ENCODE measurements at regions not wholly inside any gene's neighbourhood (a gene's known extent, or its start where the extent isn't known, plus 50 kb on each side); places are given as distances from the start of the nearest gene placed in this dataset.

GRCh38 chr2:8043295-8043694 is 638.6 kb upstream of the ID2 start:
- H3K36me3 Mint-ChIP-seq (ENCODE audit: unreplicated experiment), result no peaks in the 10 kb centered on the region
- peak; percentile 67 for DNase-seq (ENCODE audit: extremely low spot score, unreplicated experiment)
- no peak overlapping the region for H3K4me3 Mint-ChIP-seq (ENCODE audit: unreplicated experiment)
- no peak for TF ChIP-seq CTCF (IDR thresholded peaks at IDR 0.05)
- peaks cover 2% of the 10 kb centered on the region for H3K27me3 Mint-ChIP-seq (ENCODE audit: unreplicated experiment)
- H3K27ac Mint-ChIP-seq (ENCODE audit: unreplicated experiment), result no peak overlapping the region
- H3K9me3 Mint-ChIP-seq (ENCODE audit: unreplicated experiment), result no peaks in the 10 kb centered on the region
- no peaks in the 10 kb centered on the region for H3K4me1 Mint-ChIP-seq (ENCODE audit: unreplicated experiment)

DNA sequence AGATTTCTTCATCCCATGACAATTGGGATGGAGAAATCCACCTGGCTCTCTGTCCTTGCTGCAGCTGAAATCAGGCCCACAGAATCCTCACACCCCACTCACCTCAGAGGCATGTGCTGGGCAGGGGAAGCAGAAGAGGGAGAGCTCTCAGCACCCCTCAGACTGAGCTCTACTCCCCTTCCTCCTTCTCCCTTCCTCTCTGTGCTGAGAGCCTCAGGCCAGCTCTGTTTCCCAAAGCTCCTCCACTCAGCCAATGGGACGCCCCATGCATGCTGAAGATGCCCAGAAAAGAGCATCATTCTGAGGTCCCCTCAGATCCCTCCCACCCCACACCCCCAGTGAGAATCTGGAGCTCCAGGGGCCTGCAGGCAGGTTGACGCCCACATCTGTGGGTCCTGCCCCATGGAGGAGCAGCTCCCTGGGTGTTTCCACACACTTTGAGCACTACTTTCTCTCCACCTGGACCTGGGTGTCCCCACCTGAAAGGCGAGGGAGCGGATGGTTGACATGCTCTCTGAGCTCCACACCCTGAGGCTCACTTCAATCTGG is 637.7 kb upstream of the ID2 start:
- Mint-ChIP-seq H3K27me3 (ENCODE audit: unreplicated experiment) (peaks cover 2% of the 10 kb centered on the region), H3K4me3 (ENCODE audit: unreplicated experiment) (no peak overlapping the region), H3K36me3 (ENCODE audit: unreplicated experiment) (no peaks in the 10 kb centered on the region), H3K27ac (ENCODE audit: unreplicated experiment) (no peak overlapping the region), H3K9me3 (ENCODE audit: unreplicated experiment) (no peaks in the 10 kb centered on the region), H3K4me1 (ENCODE audit: unreplicated experiment) (no peaks in the 10 kb centered on the region)
- peak; percentile 57 for DNase-seq (ENCODE audit: extremely low spot score, unreplicated experiment)
- TF ChIP-seq CTCF (IDR thresholded peaks at IDR 0.05), result no peak

DNA sequence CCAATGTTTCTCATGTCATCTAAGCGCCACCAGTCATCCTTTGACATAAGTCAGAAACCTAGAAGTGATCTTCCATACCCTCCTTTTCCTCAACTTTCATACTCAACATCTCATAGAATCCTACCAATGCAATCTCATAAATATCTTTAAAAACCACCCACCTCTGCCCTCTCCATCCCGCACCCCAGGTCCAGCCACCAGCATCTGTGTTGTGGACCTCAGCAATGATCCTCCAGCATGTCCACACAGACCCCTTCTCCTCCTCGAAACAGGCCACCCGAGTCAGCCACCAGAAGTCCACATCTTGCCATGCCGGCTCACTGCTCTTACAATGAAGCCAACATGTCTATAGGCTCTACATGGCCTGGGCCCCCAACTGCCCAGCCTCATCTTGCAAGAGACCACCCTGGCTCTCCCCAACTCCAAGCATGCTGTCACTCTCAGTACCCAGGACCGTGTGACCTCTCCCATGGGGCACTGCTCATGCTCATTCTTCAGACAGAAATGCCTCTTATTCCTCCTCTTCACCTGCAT is 636.7 kb upstream of the ID2 start:
- no peak for TF ChIP-seq CTCF (IDR thresholded peaks at IDR 0.05)
- Mint-ChIP-seq H3K9me3 (ENCODE audit: unreplicated experiment) (no peaks in the 10 kb centered on the region), H3K4me1 (ENCODE audit: unreplicated experiment) (no peaks in the 10 kb centered on the region), H3K27me3 (ENCODE audit: unreplicated experiment) (peaks cover 2% of the 10 kb centered on the region), H3K27ac (ENCODE audit: unreplicated experiment) (no peak overlapping the region), H3K4me3 (ENCODE audit: unreplicated experiment) (no peak overlapping the region), H3K36me3 (ENCODE audit: unreplicated experiment) (no peaks in the 10 kb centered on the region)
- peak; percentile 77 for DNase-seq (ENCODE audit: extremely low spot score, unreplicated experiment)

DNA sequence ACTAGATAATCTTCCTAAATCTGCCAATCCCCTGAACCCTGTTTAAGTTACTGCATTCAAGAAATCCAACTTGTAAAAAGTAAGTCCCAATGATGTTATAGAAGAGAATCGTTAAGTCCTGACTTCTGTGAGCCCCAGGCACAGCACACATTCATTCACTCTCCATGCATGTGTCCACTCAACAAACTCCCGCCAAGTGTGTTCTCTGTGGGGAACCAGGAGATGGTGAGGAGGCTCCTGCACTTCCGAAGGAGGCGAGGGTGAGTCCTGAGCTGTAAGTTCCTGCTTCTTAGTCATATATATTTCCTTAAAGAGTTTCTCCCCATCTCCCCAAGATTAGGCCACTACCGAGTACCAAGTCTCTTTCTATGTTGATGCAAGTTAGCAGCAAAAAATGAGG is 635.0 kb upstream of the ID2 start:
- H3K27ac Mint-ChIP-seq (ENCODE audit: unreplicated experiment), result no peak overlapping the region
- H3K4me1 Mint-ChIP-seq (ENCODE audit: unreplicated experiment), result no peaks in the 10 kb centered on the region
- H3K4me3 Mint-ChIP-seq (ENCODE audit: unreplicated experiment), result no peak overlapping the region
- no peak for TF ChIP-seq CTCF (IDR thresholded peaks at IDR 0.05)
- H3K9me3 Mint-ChIP-seq (ENCODE audit: unreplicated experiment), result no peaks in the 10 kb centered on the region
- H3K27me3 Mint-ChIP-seq (ENCODE audit: unreplicated experiment), result peaks cover 2% of the 10 kb centered on the region
- no peak for DNase-seq (ENCODE audit: extremely low spot score, unreplicated experiment)
- no peaks in the 10 kb centered on the region for H3K36me3 Mint-ChIP-seq (ENCODE audit: unreplicated experiment)

DNA sequence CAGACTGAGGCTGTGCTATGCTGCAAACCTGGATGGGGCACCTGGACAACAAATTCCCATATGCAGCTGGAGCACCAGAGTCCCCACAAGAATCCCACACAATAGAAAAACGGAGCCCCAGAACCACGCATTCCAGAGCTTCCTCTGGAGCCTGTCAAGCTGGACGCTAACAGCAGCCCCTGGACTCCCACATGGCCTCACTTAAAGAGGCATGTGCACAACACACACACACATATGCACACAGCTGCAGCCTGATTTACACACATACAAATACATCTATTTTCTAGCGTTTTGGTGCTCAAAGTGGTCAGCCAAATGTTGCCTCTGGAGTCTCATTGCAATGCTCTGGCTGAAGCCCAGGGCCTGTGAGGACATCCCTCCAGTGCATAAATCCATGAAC is 632.7 kb upstream of the ID2 start:
- no peak for TF ChIP-seq CTCF (IDR thresholded peaks at IDR 0.05)
- H3K27me3 Mint-ChIP-seq (ENCODE audit: unreplicated experiment), result peaks cover 5% of the 10 kb centered on the region
- no peak for DNase-seq (ENCODE audit: extremely low spot score, unreplicated experiment)
- no peaks in the 10 kb centered on the region for H3K9me3 Mint-ChIP-seq (ENCODE audit: unreplicated experiment)
- no peaks in the 10 kb centered on the region for H3K36me3 Mint-ChIP-seq (ENCODE audit: unreplicated experiment)
- H3K27ac Mint-ChIP-seq (ENCODE audit: unreplicated experiment), result no peak overlapping the region
- H3K4me1 Mint-ChIP-seq (ENCODE audit: unreplicated experiment), result no peaks in the 10 kb centered on the region
- no peak overlapping the region for H3K4me3 Mint-ChIP-seq (ENCODE audit: unreplicated experiment)
